LNCaP clone FGC (cell line): ENCODE measurements at regions not wholly inside any gene's neighbourhood (a gene's known extent, or its start where the extent isn't known, plus 50 kb on each side); places are given as distances from the start of the nearest gene placed in this dataset.
"Not testable (repeated sequence)": the region's sequence is repeated elsewhere in the genome, so short reads cannot be mapped to it uniquely, and the experiment has no call there.

ENCODE experiments used
- DNase-seq: peaks from one replicate; pipeline ENCODE4 v3.0.0-alpha.2; 2011; ENCODE audit warnings: low read depth
- H3K4me3 ChIP-seq: 2 replicates; pipeline ENCODE4 v1.5.1; 2011; ENCODE audit warnings: mild to moderate bottlenecking, low read depth, low read length, control low read depth
- TF ChIP-seq, protein P1 (sequence below): IDR thresholded peaks from 2 replicates; pipeline ENCODE4 v1.5.1; 2012; ENCODE audit warnings: mild to moderate bottlenecking; ENCODE audit not compliant: control insufficient read depth, insufficient read depth; ENCODE audit errors: extremely low read depth

DNA sequence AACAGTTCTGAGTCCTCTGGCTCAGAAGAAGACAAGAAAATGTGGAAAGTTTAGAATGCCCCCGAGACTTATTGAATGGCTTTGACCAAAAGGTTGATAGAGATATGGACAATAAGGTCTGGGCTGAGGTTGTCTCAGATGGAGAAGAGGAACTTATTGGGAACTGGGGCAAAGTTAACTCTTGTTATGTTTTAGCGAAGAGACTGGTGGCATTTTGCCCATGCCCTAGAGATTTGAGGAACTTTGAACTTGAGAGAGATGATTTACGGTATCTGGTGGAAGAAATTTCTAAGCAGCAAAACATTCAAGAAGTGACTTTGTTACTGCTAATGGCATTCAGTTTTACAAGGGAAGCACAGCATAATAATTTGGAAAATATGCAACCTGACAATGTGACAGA lies 1549.3 kb upstream of the ADGRL3 start:
- no peak overlapping the region for H3K4me3 ChIP-seq
- TF ChIP-seq, protein P1, sequence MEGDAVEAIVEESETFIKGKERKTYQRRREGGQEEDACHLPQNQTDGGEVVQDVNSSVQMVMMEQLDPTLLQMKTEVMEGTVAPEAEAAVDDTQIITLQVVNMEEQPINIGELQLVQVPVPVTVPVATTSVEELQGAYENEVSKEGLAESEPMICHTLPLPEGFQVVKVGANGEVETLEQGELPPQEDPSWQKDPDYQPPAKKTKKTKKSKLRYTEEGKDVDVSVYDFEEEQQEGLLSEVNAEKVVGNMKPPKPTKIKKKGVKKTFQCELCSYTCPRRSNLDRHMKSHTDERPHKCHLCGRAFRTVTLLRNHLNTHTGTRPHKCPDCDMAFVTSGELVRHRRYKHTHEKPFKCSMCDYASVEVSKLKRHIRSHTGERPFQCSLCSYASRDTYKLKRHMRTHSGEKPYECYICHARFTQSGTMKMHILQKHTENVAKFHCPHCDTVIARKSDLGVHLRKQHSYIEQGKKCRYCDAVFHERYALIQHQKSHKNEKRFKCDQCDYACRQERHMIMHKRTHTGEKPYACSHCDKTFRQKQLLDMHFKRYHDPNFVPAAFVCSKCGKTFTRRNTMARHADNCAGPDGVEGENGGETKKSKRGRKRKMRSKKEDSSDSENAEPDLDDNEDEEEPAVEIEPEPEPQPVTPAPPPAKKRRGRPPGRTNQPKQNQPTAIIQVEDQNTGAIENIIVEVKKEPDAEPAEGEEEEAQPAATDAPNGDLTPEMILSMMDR: no peak
- no peak for DNase-seq

GRCh38 chr4:59655996-59656395 lies 1544.1 kb upstream of the ADGRL3 start:
- TF ChIP-seq, protein P1: no peak
- no peak overlapping the region for H3K4me3 ChIP-seq
- DNase-seq: no peak

- TF ChIP-seq, protein P1: no peak
- no peak overlapping the region for H3K4me3 ChIP-seq
- no peak for DNase-seq
These were observed 1535.4 kb upstream of the ADGRL3 start for GRCh38 chr4:59664771-59665170.

DNA sequence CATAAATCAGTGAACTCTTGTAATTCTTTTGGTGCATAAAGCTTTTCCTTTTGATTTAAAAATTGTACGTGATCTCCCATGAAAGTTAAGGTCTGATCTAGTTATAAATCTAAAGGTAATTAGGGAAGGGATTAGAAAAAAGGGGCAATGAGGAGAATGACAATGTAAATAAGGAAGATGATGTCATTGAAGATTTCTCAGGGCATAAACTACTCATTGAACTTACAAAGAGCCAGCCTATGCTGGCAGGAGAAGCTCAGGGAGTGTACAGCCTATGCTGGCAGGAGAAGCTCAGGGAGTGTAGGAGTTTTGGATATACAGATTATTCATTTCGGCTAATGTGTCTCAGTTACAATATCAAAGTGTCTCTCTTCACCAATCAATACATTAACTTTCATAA lies 1533.5 kb upstream of the ADGRL3 start:
- DNase-seq: no peak
- TF ChIP-seq, protein P1: no peak

DNA sequence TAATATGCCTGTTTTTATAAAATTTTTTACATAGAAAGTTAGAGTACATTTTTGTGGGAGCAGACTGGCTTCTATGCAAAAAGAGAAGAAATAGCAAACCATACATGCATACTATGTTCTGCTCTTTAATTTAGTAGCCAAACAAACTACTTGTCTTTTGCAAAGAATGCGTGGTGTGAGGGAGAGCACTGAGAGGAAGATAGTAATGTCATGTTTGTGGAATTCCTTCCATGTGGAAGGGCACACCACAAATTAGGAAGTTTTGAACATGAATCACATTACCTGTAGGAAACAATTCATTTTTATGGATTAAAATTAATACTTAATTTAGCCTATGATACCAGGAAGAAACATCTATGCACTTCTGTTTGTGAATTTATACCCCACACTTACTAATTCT lies 1529.1 kb upstream of the ADGRL3 start:
- no peak for DNase-seq
- TF ChIP-seq, protein P1: no peak
- no peak overlapping the region for H3K4me3 ChIP-seq

More for the DNA sequence above, 1533.5 kb upstream of the ADGRL3 start:
- H3K4me3 ChIP-seq: no peak overlapping the region

GRCh38 chr4:59676389-59676788 lies 1523.7 kb upstream of the ADGRL3 start:
- TF ChIP-seq, protein P1: no peak
- H3K4me3 ChIP-seq: no peak overlapping the region

GRCh38 chr4:59676992-59677391 lies 1523.1 kb upstream of the ADGRL3 start:
- not testable (repeated sequence) for H3K4me3 ChIP-seq, DNase-seq

More at GRCh38 chr4:59676389-59676788, 1523.7 kb upstream of the ADGRL3 start:
- DNase-seq: no peak

- no peak for DNase-seq
- H3K4me3 ChIP-seq: no peak overlapping the region
- TF ChIP-seq, protein P1: no peak
These were observed 1514.5 kb upstream of the ADGRL3 start for GRCh38 chr4:59685626-59686025.
